ENCODE measurements at regions not wholly inside any gene's neighbourhood (a gene's known extent, or its start where the extent isn't known, plus 50 kb on each side); places are given as distances from the start of the nearest gene placed in this dataset.

GRCh38 chr5:109987970-109988369 lies 298.2 kb downstream of the MAN2A1 start:
- TF ChIP-seq, protein P1, sequence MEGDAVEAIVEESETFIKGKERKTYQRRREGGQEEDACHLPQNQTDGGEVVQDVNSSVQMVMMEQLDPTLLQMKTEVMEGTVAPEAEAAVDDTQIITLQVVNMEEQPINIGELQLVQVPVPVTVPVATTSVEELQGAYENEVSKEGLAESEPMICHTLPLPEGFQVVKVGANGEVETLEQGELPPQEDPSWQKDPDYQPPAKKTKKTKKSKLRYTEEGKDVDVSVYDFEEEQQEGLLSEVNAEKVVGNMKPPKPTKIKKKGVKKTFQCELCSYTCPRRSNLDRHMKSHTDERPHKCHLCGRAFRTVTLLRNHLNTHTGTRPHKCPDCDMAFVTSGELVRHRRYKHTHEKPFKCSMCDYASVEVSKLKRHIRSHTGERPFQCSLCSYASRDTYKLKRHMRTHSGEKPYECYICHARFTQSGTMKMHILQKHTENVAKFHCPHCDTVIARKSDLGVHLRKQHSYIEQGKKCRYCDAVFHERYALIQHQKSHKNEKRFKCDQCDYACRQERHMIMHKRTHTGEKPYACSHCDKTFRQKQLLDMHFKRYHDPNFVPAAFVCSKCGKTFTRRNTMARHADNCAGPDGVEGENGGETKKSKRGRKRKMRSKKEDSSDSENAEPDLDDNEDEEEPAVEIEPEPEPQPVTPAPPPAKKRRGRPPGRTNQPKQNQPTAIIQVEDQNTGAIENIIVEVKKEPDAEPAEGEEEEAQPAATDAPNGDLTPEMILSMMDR (IDR thresholded peaks at IDR 0.05 in 4 of 5, conservative IDR thresholded peaks at IDR 0.05 in 1 of 5): no peak
- no peak for TF ChIP-seq POLR2A (IDR thresholded peaks at IDR 0.05)
